Endothelial cell of umbilical vein (primary cell): ENCODE measurements at regions not wholly inside any gene's neighbourhood (a gene's known extent, or its start where the extent isn't known, plus 50 kb on each side); places are given as distances from the start of the nearest gene placed in this dataset.
"Not testable (repeated sequence)": the region's sequence is repeated elsewhere in the genome, so short reads cannot be mapped to it uniquely, and the experiment has no call there.

Source experiments
- BruUV-seq: library from RNA; stranded (reverse); fragments of 400-500 nt; replicated peaks from 2 replicates; lab custom pipeline; 2021; lab: Mats Ljungman, UMichigan
- CTCF ChIA-PET: fragments of 300-600, 350-600 bp; sonication (Branson Sonifier 250); formaldehyde crosslinking; loops from one replicate; lab custom pipeline; 2021; ENCODE audit warnings: antibody characterized with exemption, inconsistent platforms; lab: Charles Lee
- POLR2A ChIA-PET: fragments of 300-600, 350-600 bp; sonication (Branson Sonifier 250); formaldehyde crosslinking; loops from one replicate; lab custom pipeline; 2021; ENCODE audit warnings: antibody characterized with exemption, inconsistent platforms; lab: Charles Lee
- DNase-seq: peaks from one replicate; pipeline ENCODE4 v3.0.0-alpha.2; 2011; ENCODE audit warnings: low read depth, low spot score
- FAIRE-seq: peaks from 2 replicates; lab custom pipeline; 2011; peaks lifted over from hg19 to GRCh38; lab: Jason Lieb, UNC
- H2AFZ ChIP-seq: 2 replicates; pipeline ENCODE4 v1.6.0; 2012; ENCODE audit warnings: low read depth, low read length, control low read depth, inconsistent platforms
- H3K27ac ChIP-seq: 2 replicates; pipeline ENCODE4 v1.5.1; 2011; ENCODE audit warnings: low read depth, mild to moderate bottlenecking, control low read depth, low read length, moderate library complexity; ENCODE audit not compliant: insufficient read depth
- H3K27me3 ChIP-seq, 2 experiments: 2 replicates each; pipeline versions ENCODE4 v1.6.0 to v1.6.1; 2011; ENCODE audit warnings: low read length in 2 of 2, mixed read lengths in 1 of 2; ENCODE audit not compliant: control insufficient read depth in 2 of 2, insufficient read depth in 2 of 2
- H3K36me3 ChIP-seq, 2 experiments: 2 replicates in 1 of 2; 3 replicates in 1 of 2; pipeline ENCODE4 v1.5.1; 2011; ENCODE audit warnings: low read length in 2 of 2, mild to moderate bottlenecking in 1 of 2, moderate library complexity in 1 of 2; ENCODE audit not compliant: control insufficient read depth in 2 of 2, insufficient read depth in 2 of 2; ENCODE audit errors: extremely low read depth in 1 of 2
- H3K4me1 ChIP-seq: 3 replicates; pipeline ENCODE4 v1.5.1; 2011; ENCODE audit warnings: mild to moderate bottlenecking, low read length; ENCODE audit not compliant: control insufficient read depth, insufficient read depth; ENCODE audit errors: extremely low read depth
- H3K4me2 ChIP-seq: 2 replicates; pipeline ENCODE4 v1.6.1; 2011; ENCODE audit warnings: low read length, control low read depth, mixed read lengths; ENCODE audit not compliant: insufficient read depth
- H3K4me3 ChIP-seq, 3 experiments: fragments of 200-600 bp in 1 of 3; sonication (generic), shearing (Covaris generic) in 1 of 3; replicated peaks in 1 of 3; 2 replicates each; pipeline ENCODE4 v1.5.1; 2011 to 2016; ENCODE audit warnings: control low read depth in 3 of 3, low read length in 3 of 3, mild to moderate bottlenecking in 2 of 3, inconsistent platforms in 1 of 3, low read depth in 1 of 3, moderate library complexity in 1 of 3; ENCODE audit not compliant: insufficient read depth in 1 of 3
- H3K79me2 ChIP-seq: 2 replicates; pipeline ENCODE4 v1.6.0; 2012; ENCODE audit warnings: low read length, inconsistent platforms; ENCODE audit not compliant: control insufficient read depth, insufficient read depth
- H3K9ac ChIP-seq: replicated peaks from 2 replicates; pipeline ENCODE3; 2011; ENCODE audit warnings: low read length, control low read depth; ENCODE audit not compliant: insufficient read depth; ENCODE audit errors: extremely low read depth
- H3K9me1 ChIP-seq: replicated peaks from 3 replicates; pipeline ENCODE4 v1.6.0; 2011; ENCODE audit warnings: mild to moderate bottlenecking, low read length; ENCODE audit not compliant: control insufficient read depth, insufficient read depth; ENCODE audit errors: extremely low read depth
- H3K9me3 ChIP-seq: replicated peaks from 2 replicates; pipeline ENCODE4 v1.5.1; 2012; ENCODE audit warnings: low read length, inconsistent platforms; ENCODE audit not compliant: control insufficient read depth, insufficient read depth
- H4K20me1 ChIP-seq: replicated peaks from 2 replicates; pipeline ENCODE3; 2011; ENCODE audit warnings: mild to moderate bottlenecking, low read length; ENCODE audit not compliant: control insufficient read depth, insufficient read depth; ENCODE audit errors: extremely low read depth
- EZH2 ChIP-seq: IDR thresholded peaks from 2 replicates; pipeline ENCODE4 v1.6.1; 2012; ENCODE audit warnings: borderline replicate concordance, low read depth, mild to moderate bottlenecking, moderate library complexity, low read length, inconsistent platforms; ENCODE audit not compliant: severe bottlenecking
- FOS ChIP-seq: IDR thresholded peaks from 2 replicates; pipeline ENCODE4 v1.6.1; 2011; ENCODE audit warnings: mild to moderate bottlenecking, low read length, moderate library complexity, borderline replicate concordance; ENCODE audit not compliant: insufficient read depth
- GATA2 ChIP-seq: IDR thresholded peaks from 2 replicates; pipeline ENCODE4 v1.7.0; 2011; ENCODE audit warnings: low read depth, mild to moderate bottlenecking, moderate library complexity, mixed read lengths, low read length; ENCODE audit not compliant: insufficient read length, insufficient read depth
- JUN ChIP-seq: IDR thresholded peaks from 2 replicates; pipeline ENCODE4 v1.6.1; 2011; ENCODE audit warnings: borderline replicate concordance, low read depth; ENCODE audit not compliant: insufficient read length, insufficient read depth
- MYC ChIP-seq: IDR thresholded peaks from one replicate; pipeline ENCODE4 v1.6.1; 2011; ENCODE audit warnings: mild to moderate bottlenecking, low read depth, low read length
- POLR2A ChIP-seq: IDR thresholded peaks from 2 replicates; pipeline ENCODE4 v1.6.1; 2012; ENCODE audit warnings: low read depth, mild to moderate bottlenecking, control low read depth, low read length
- POLR2AphosphoS5 ChIP-seq: IDR thresholded peaks from 2 replicates; pipeline ENCODE4 v1.6.1; 2012; ENCODE audit warnings: low read depth, mild to moderate bottlenecking, control low read depth, low read length, moderate library complexity; ENCODE audit not compliant: insufficient read depth
- dilution Hi-C: fragments of 300-500 bp; cut with MboI; formaldehyde crosslinking; loops from one replicate; pipeline ENCODE4 v1.15.0; 2019; ENCODE audit warnings: low sequenced_read_pairs; ENCODE audit not compliant: extremely low pct_ligation_motif_present
- intact Hi-C: fragments of 100-400 bp; cut with micrococcal nuclease; formaldehyde crosslinking; loops from one replicate; pipeline ENCODE4 v1.10.0; 2022
- TF ChIP-seq, protein P1 (sequence below), 2 donors: IDR thresholded peaks; 1 replicate in 1 of 2; 2 replicates in 1 of 2; pipeline ENCODE4 v1.5.1; 2011; ENCODE audit warnings: low read length in 2 of 2, mild to moderate bottlenecking in 2 of 2, moderate library complexity in 2 of 2, control low read depth in 1 of 2, inconsistent platforms in 1 of 2, low read depth in 1 of 2; ENCODE audit not compliant: insufficient read depth in 1 of 2; ENCODE audit errors: extremely low read depth in 1 of 2
- TF ChIP-seq, protein P2 (sequence below): IDR thresholded peaks from 2 replicates; pipeline ENCODE4 v1.6.1; 2011; ENCODE audit not compliant: insufficient read depth, insufficient read length

DNA sequence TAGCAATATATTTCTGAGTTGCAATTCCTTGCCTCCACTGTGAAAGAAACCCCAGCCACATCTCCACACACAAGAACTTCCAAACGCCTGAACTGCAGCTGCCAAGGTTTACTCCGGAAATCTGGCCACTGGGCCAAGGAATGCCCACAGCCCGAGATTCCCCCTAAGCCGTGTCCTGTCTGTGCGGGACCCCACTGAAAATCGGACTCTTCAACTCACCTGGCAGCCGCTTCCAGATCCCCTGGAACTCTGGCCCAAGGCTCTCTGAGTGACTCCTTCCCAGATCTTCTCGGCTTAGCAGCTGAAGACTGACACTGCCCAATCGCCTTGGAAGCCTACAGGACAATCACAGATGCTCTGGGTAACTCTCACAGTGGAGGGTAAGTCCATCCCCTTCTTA, 256.3 kb upstream of the GULP1 start:
- H3K9ac ChIP-seq, intact Hi-C loops, CTCF ChIA-PET, H2AFZ ChIP-seq, H3K4me1 ChIP-seq, H3K27me3 ChIP-seq, H3K4me2 ChIP-seq, H3K27ac ChIP-seq, BruUV-seq, H3K9me3 ChIP-seq, H3K9me1 ChIP-seq, H3K36me3 ChIP-seq, DNase-seq, FAIRE-seq, H4K20me1 ChIP-seq, H3K79me2 ChIP-seq, H3K4me3 ChIP-seq, dilution Hi-C loops, POLR2A ChIA-PET: not testable (repeated sequence)

DNA sequence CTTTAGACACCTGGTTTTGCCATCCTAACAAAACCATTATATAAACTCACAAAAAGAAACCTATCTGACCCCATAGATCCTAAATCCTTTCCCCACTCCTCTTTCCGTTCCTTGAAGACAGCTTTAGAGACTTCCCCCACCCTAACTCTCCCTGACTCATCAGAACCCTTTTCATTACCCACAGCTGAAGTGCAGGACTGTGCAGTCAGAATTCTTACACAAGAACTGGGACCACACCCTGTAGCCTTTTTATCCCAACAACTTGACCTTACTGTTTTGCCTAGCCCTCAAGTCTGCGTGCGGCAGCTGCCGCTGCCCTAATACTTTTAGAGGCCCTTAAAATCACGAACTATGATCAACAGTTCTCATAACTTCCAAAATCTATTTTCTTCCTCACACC, 254.9 kb upstream of the GULP1 start:
- BruUV-seq, H3K36me3 ChIP-seq, DNase-seq, CTCF ChIA-PET, H2AFZ ChIP-seq, dilution Hi-C loops, H3K9me3 ChIP-seq, H4K20me1 ChIP-seq, POLR2A ChIA-PET, H3K9me1 ChIP-seq, H3K27me3 ChIP-seq, H3K4me3 ChIP-seq, H3K4me2 ChIP-seq, intact Hi-C loops, H3K4me1 ChIP-seq, H3K9ac ChIP-seq, FAIRE-seq, H3K79me2 ChIP-seq, H3K27ac ChIP-seq: not testable (repeated sequence)

DNA sequence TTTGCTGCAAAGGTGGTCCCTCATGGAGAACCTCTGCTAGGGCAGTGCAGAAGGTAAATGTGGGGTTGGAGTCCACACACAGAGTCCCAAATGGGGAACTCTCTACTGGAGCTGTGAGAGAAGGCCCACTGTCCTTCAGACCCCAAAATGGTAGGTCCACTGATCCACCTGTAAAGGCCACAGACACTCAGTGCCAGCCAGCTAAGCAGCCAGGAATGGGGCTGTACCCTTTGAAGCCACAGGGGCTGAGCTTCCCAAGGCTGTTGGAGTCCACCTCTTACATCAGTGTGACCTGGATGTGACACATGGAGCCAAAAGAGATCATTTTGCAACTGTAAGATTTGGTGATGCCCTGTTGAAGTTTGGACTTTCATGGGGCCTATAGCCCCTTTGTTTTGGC, 252.4 kb upstream of the GULP1 start:
- intact Hi-C loops (no loop called here), dilution Hi-C loops (no loop called here)
- TF ChIP-seq POLR2AphosphoS5 (no peak), EZH2 (no peak), FOS (no peak), MYC (no peak), JUN (no peak), POLR2A (no peak), GATA2 (no peak)
- TF ChIP-seq, protein P1, sequence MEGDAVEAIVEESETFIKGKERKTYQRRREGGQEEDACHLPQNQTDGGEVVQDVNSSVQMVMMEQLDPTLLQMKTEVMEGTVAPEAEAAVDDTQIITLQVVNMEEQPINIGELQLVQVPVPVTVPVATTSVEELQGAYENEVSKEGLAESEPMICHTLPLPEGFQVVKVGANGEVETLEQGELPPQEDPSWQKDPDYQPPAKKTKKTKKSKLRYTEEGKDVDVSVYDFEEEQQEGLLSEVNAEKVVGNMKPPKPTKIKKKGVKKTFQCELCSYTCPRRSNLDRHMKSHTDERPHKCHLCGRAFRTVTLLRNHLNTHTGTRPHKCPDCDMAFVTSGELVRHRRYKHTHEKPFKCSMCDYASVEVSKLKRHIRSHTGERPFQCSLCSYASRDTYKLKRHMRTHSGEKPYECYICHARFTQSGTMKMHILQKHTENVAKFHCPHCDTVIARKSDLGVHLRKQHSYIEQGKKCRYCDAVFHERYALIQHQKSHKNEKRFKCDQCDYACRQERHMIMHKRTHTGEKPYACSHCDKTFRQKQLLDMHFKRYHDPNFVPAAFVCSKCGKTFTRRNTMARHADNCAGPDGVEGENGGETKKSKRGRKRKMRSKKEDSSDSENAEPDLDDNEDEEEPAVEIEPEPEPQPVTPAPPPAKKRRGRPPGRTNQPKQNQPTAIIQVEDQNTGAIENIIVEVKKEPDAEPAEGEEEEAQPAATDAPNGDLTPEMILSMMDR (IDR thresholded peaks at IDR 0.05; ENCODE audit: extremely low read depth in 1 of 2, insufficient read depth in 1 of 2, low read depth in 1 of 2, low read length in 2 of 2), result no peak
- TF ChIP-seq, protein P2, sequence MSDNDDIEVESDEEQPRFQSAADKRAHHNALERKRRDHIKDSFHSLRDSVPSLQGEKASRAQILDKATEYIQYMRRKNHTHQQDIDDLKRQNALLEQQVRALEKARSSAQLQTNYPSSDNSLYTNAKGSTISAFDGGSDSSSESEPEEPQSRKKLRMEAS, result no peak
- Histone ChIP-seq H3K9me1 (no peaks in the 10 kb centered on the region), H3K4me1 (no peaks in the 10 kb centered on the region), H3K27ac (no peak overlapping the region), H4K20me1 (no peaks in the 10 kb centered on the region), H3K27me3 (no peaks in the 10 kb centered on the region), H3K36me3 (no peaks in the 10 kb centered on the region), H3K9me3 (no peaks in the 10 kb centered on the region), H3K4me2 (no peak overlapping the region), H3K79me2 (no peaks in the 10 kb centered on the region), H3K4me3 (no peak overlapping the region), H2AFZ (no peak overlapping the region), H3K9ac (no peak overlapping the region)
- DNase-seq (no peak), FAIRE-seq (no peak)
- BruUV-seq, result no TSS peak
- CTCF ChIA-PET, result no interaction called here
- POLR2A ChIA-PET, result no interaction called here
